Stimulated activated CD4-positive, alpha-beta T cell treated with anti-CD3 and anti-CD28 coated beads, TNF-alpha, amount 100 ng/mL, for 48 hours (primary cell): ENCODE measurements at regions not wholly inside any gene's neighbourhood (a gene's known extent, or its start where the extent isn't known, plus 50 kb on each side); places are given as distances from the start of the nearest gene placed in this dataset.
"Not testable (repeated sequence)": the region's sequence is repeated elsewhere in the genome, so short reads cannot be mapped to it uniquely, and the experiment has no call there.

Experiments
- DNase-seq, 3 donors: peaks; one replicate each; pipeline ENCODE4 v3.0.0-alpha.2; 2020; ENCODE audit warnings: low read depth in 3 of 3

DNA sequence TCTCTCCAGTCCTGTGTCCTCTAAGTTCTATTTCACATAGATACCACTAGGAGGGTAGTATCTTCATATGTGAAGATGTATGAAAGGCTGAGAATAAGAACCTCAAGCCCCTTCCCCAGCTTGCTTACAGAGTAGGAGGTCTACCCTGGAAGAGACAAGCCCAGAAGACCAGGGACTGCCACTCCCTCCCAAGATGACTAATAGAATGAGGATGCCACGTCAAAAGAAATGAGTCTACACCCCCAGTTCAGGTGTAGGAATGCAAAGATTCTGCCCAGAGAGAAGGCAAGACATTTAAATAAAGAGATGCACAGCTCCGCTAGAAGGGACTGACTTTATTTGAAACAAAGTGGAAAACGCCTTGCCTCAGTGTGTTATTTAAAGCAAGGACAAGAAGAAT, 1006.0 kb upstream of the USP15 start:
- DNase-seq, result no peak

DNA sequence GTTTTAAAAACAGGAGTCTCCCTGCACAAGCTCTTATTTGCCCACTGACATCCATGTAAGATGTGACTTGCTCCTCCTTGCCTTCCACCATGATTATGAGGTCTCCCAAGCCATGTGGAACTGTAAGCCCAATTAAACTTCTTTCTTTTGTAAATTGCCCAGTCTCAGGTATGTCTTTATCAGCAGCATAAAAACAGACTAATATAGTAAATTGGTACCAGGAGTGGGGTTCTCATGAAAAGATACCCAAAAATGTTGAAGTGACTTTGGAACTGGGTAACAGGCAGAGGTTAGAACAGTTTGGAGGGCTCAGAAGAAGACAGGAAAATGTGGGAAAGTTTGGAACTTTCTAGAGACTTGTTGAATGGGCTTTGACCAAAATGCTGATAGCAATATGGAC, 995.9 kb upstream of the USP15 start:
- DNase-seq, result not testable (repeated sequence)

DNA sequence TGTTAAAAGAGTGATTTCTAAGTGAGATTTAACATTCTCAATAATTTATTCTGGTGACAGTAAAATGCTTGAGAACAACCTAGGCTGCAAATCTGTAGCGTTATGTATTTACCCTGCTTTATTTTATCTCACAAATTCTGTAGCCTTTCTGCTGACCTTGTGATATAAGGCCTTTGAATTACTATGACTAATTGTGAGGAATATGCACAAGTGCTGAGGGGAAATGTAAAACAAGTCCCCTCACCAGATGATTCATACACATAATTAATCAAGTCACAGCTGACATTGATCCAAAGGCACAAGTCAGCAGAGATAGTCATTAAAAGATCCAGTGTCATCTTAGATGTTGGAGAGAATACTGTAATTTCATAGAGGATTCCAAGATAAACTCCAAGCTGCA, 992.7 kb upstream of the USP15 start:
- no peak for DNase-seq

DNA sequence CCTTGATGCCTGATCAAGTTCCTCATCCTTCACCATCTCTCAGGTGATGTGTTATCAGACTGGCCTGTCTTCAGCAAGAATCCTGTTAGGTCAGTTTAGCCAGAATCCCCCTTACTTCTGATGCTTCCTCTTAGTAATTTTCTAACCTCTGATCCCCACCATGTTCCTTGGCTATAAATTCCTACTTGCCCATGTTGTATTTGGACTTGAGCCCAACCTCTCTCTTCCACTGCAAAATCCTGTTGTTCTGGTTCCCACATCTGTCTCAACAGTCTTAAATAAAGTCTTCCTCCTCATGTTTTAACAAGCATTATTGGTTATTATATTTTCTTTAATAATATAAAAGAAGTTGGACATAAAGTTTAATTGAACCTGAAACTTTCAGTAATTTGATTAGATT, 987.8 kb upstream of the USP15 start:
- no peak for DNase-seq

DNA sequence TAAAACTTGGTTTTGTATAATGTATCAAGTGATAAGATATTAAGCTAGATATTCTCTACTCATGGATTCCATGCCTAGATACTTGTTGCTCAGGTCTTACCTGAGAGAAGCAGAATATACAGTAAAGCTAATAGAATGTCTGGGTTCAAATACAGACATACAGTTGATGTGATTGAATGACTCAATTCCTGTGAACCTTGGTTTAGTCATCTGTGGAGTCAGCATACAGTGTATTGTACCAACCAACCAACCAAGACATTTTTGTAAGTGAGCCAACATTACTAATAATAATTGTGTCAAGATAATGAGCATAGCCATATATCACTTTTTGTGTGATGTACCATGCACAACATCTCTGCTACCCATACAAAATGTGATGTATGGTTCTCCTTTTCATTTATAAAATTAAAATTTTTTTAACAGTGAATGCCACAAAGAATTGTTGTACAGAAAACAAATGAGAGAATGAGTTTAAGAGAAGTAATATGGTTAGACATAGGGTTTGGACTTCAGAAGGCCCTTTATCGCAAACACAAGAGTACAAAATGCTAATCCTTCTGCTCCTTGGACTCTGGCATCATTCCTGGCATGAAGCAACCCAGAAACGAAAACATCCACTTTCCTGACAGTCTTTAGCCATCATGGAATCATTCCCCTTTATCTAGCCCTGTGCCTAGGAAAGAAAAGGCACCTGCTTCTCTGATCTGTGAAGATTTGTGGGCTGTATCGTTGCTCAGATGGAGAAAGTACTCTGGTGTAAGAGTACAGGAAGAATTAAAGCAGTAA, 977.2 kb upstream of the USP15 start:
- DNase-seq, result no peak

DNA sequence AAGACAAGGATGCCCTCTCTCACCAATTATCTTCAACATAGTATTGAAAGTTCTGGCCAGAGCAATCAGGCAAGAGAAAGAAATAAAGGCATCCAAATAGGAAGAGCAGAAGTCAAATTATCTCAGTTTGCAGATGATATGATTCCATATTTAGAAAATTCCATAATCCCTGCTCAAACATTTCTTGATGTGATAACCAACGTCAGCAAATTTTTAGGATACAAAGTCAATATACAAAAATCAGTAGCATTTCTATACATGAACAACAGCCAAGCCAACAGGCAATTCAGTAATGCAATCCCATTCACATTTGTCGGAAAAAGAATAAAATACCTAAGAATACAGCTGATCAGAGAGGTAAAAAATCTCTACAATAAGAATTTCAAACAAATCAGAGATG, 969.7 kb upstream of the USP15 start:
- DNase-seq, result no peak

DNA sequence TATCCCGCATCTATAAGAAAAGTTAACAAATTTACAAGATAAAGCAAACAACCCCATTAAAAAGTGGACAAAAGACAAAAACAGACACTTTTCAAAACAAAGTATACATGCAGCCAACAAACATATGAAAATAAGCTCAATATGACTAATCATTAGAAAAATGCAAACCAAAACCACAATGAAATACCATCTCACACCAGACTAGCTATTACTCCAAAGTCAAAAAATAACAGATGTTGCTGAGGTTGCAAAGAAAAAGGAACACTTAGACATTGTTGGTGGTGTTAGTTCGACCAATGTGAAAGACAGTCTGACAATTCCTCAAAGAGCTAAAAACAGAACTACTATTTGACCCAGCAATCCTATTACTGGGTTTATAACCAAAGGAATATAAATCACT, 968.6 kb upstream of the USP15 start:
- DNase-seq, result no peak

DNA sequence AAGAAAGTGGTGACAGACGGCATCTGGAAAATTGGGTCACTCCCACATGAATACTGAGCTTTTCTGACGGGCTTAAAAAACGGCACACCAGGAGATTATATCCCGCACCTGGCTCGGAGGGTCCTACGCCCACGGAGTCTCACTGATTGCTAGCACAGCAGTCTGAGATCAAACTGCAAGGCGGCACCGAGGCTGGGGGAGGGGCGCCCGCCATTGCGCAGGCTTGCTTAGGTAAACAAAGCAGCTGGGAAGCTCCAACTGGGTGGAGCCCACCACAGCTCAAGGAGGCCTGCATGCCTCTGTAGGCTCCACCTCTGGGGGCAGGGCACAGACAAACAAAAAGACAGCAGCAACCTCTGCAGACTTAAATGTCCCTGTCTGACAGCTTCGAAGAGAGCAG, 966.2 kb upstream of the USP15 start:
- DNase-seq, result not testable (repeated sequence)

DNA sequence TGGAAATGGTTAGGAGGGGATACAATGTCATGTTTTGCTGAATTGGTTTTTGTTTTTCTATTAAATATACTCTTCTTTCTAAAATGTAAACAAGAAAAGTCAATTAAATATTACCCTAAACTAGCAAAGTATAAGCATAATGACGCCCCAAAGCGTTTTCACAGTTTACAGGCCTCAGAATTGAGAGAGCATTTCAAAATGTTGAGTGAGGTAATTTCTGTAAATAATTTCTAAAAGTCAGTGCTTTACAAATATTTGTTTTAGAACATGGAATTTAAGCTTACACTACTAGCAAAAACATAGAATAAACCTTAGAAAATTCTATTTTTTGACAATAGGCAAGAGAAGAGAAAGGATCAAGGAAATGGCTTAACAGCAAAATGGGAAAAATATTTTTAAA, 958.4 kb upstream of the USP15 start:
- no peak for DNase-seq

DNA sequence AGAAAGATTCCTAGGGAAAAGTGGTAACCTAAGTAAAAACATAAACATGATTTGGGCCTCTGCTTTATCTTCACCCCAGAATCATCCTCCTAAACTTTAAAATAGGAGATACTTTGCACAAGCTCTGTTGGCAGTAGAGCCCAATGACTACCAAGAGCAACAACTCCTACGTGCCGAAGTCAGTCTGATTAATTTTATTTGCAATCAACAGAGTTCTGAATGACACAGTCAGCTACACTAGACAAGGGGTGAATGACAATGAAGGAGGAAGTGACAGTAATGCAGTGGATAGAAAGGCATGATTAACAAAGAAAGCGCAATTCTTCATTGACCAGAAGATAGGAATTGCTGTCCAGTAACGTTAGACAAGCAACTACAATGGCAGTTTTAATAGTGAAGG, 957.9 kb upstream of the USP15 start:
- DNase-seq, result no peak

DNA sequence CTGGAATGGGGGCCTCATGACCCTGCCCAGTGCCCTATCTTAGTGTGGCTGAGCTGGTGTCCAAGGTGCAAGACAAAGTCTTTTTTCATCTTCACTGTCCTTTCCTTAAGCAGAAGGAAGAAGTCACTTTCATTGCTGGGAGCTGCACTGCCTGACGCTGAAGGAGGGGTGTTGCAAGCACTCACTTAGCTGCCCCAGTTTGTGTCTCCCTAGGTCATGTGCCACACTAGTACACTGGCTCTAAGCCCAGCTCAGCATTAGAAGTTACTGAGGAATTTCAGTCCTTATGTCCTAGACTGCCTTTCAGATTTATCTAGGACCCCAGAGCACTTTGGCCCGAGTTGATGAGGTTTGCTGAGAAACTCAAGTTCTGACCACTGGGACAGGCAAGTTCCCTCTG, 952.0 kb upstream of the USP15 start:
- DNase-seq, result no peak

DNA sequence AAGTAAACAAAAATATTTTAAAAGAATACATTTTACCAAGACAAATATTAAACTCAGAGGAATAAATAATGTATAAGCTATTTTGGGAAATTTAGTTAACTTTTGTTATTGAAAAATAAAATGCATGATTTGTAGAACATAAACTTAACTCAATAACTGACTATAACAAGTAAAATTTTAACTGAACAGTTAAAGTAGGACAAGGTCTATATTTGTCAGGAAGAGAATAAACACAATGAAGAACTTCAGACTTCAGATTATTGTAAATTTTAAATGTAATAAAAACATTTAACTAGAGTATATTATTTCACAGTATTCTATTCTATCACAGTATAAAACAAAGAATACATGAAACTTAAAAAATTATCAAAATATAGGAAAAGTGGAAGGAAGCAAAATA, 948.8 kb upstream of the USP15 start:
- no peak for DNase-seq

DNA sequence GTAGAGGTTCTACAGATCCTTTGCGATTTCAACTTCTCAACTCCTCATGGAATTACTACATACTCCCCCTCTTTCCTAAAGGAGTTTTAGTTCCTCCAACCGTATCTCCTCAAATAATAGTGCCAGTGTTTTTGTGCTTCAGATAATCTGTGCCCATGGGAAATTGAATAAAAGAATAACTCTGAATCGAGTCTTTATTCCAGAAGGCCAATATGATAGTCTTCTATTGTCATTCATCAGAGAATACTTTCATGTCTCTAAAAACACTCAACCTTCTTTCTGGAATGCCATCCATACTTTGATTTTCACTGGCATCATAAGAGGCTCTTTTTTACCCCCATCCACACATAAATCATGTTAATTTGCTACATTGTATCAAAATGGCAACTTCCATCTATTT, 911.3 kb upstream of the USP15 start:
- no peak for DNase-seq

DNA sequence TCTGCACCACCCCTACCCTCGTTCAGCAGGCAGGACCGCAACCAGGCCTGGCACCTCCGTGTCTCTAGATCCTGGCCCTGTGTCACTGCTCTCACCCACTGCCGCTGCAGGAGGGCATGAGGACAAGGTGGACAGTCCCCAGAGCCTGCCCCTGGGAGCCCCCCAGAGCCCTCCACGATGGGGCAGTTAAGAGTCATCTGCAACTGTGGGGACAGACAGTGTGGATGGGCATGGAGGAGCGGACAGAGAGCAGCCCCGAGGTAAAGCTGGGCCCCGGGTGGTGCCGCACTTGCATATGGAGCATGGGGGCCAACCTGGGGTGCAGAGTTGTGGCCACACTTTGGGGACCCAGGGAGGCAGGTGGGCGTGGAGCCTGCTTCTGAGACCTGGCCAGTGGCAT, 905.1 kb upstream of the USP15 start:
- no peak for DNase-seq

DNA sequence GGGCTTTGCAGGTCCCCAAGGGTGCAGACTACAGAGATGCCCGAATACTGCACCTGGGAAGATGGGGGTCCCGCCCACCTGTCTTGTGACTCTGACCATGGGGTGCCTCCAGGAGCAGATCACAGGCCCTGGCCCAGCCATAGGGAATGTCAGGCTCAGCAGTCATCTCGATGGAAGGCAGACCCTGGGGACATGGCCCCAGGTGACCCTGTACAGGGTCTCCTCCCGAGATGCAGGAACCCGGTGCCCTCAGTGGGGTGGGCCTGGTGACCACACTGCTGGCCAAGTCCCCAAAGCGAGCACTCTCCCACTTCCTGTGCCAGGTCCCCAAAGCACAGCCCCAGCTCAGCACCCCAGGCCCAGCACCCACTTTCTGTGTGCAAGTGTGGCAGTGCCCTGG, 903.7 kb upstream of the USP15 start:
- DNase-seq, result no peak

DNA sequence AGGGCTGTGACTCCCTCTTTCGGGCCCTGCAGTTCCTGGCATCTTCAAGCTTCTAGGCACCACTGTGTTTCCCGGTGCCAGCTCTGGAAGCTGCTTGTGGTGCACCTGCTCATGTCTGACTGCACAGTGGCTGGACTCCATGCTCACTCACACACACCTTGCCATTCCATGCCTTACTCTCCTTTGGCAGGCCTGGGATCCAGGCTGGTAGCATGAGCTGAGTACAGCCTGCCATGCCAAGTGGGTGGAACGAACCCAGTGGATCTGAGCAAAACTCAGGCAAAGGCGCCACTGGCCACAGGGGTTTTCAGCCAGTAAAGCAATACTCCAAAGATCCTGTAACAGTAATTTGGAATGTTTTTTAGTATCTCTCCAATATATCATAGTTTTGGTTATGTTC, 902.7 kb upstream of the USP15 start:
- no peak for DNase-seq

DNA sequence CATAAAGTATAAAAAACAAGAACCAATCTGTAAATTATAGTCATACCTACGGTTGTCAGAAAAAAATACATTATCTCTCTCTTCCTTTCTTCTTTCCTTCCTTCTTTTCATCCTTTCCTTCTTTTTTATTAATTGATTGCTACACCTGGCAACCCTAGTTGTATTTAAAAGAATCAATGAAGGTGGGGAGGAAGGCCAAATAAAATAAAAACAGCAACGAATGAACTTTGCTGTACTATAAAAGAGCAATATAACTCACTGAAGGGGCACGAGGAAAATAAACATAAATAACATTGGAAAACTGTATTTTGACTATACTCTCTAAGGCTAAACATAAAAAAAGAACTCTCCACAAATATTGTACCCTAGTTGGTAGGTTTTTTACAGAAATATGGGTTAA, 898.2 kb upstream of the USP15 start:
- no peak for DNase-seq

DNA sequence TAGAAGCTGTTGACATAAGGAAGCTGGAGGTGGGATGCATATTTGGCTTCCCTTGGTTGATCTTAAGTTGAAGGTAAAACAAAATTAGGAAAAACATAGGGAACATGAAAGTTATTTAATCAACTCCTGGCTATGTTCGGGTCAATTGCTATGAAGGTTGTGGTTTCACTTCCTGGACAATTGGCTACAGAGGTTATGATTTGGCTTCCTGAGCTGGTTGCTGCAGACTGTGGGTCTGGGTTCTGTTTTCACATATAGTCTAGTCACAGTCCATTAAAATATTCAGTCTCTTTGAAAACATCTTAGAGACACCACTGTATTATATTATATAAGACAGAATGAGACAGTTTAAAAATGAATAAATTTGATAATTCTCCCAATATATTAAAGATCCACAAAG, 895.2 kb upstream of the USP15 start:
- DNase-seq, result no peak

DNA sequence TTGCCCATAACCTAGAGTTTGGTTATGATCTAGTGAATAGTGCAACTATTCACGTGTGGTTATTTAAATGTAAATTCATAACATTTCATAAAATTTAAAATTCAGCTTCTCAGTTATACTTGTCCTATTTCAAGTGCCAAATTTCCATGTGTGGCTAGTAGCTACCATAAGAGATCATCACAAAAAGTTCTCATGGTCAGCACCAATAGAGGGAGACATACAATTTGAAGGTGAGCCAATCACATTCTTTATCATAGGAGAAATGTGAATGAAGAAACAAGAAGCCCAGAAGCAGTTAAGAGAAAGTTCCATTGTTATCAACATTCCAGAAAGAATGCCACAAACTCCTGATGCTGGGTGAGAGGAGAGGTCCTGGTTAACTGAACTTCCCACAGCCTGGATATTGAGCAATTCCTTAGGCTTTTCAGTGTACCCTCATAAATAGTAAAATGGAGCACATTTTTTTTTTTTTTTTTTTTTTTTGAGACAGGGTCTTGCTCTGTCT, 892.9 kb upstream of the USP15 start:
- DNase-seq, result no peak

DNA sequence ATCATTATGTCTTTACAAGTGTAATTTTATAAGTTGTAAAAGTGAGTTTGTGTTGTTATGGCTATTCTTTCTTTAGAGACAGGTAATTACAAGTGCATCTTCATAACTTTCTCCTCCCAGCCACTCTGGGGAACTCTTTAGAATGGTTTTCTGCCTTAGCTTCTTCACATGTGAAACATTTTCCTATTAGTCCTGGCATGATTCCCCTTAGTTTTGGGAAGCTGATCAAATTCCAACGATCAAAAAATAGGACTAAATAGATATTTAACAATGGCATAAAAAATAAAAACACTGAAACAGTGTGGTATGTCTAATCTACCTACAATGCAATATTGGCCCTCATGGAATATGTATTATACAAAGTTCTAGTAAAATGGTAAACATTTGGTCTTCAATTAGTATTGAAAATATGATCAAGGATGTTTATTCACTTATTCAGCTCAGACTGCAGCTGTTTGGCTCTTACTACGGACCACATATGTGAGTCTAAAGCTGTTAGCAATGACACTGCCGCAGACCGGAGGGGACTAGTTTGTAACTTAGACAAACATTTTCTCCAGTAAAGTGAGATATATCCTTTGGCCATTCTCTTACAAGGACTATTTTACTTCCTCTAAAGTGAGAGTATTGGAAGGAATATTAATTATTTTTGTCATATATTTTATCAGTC, 890.8 kb upstream of the USP15 start:
- no peak for DNase-seq

DNA sequence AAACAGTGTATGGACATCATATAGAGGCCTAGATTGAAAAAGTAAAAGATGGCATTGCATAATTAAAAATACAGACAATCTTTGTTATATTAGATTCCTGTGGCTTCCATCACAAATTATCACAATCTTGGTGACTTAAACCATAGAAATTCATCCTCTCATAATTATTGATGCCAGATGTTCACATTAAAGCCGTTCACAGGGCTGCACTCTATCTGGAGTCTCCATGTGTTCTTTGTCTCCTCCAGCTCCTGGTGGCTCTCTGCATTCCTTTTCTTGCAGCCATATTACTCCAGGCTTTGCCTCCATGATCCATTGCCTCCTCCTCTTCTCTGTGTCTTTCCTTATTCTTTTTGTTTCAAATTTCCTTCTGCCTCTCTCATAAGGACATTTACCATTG, 875.7 kb upstream of the USP15 start:
- DNase-seq, result no peak

DNA sequence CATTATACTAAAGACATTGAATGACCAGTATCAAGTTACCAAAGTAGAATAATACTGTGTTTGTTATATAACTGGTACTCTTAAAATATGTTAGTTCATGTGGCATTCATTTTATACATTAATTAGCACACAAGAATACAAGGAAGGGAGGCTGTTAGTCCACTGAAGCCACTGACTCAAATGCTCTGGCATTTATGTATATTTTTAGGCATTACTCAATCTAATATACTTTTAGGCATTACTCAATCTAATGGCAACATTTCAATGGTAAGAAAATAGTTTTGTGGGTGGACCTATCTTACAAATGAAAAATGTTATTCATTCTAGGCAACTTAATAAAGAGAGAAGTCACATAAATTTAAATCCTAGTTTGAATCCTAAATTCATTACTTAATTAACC, 874.4 kb upstream of the USP15 start:
- DNase-seq, result no peak

DNA sequence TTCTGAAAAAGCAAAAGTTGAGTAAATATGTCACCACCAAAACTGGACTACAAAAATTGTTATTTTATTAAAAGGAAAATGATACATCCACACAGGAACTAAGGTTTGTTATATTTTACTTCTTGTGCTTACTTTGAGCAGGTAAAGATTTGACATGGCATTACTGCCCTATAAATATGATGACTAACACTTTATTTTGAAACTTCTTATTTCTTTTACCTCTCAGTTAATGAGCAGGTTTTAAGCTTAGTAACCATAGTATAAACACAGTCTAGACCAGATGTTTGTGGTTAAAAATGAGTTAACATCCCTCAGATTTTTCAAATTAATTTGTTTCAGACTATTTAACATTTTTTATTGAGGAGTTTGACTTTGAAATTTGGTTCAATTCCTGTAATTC, 862.5 kb upstream of the USP15 start:
- no peak for DNase-seq

DNA sequence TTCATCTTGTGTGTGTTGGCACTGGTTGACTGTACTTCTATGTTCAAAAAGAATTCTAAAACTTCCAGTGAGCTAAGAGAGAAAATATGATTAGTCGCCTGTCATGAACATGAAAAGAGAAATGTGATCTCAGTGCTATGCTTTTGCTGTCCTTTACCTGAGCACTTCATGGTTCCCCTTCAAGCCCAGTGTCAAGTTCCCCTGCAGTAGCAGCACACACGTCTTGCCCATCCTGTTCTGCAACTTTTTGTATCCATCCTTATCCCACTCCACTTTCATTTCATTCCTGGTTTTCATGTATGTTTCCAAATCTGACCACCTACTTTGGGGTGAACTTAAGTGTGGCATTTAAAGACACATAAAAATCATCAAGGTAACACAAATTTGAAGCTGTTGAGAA, 848.0 kb upstream of the USP15 start:
- no peak for DNase-seq
